Fibroblast of peridontal ligament (primary cell): ENCODE measurements at regions not wholly inside any gene's neighbourhood (a gene's known extent, or its start where the extent isn't known, plus 50 kb on each side); places are given as distances from the start of the nearest gene placed in this dataset.
A peak's percentile ranks its signal among the peaks of the same experiment; 100 is the strongest.

Source experiments
- DNase-seq: peaks from one replicate; pipeline ENCODE4 v3.0.0-alpha.2; 2010; ENCODE audit errors: extremely low read depth

GRCh38 chr6:154885214-154885613 is 109.9 kb upstream of the TIAM2 start:
- no peak for DNase-seq

GRCh38 chr6:154886016-154886415 is 109.1 kb upstream of the TIAM2 start:
- DNase-seq: no peak

- DNase-seq: no peak
These were observed 108.6 kb upstream of the TIAM2 start for GRCh38 chr6:154886471-154886870.

DNA sequence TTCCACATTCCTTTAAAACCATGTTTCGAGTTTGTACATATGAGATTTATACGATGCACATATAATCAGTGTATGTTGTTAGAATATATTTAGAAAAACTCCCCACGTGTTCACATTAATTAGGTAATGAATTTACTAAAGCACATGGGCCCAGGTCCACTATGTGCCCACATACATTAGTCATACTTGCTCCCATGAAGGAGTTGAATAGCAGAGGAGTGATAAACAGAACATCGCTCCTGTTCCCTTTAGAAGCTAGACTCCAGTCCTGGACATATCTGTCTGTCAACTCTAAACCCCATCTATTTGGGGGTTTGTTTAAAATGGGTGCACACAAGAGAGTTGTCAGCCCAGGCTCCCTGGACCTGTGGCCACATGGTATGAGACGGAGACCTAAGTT is 108.1 kb upstream of the TIAM2 start:
- DNase-seq: no peak

- DNase-seq: no peak
These were observed 106.5 kb upstream of the TIAM2 start for GRCh38 chr6:154888421-154889295.

GRCh38 chr6:154890874-154891273 is 104.2 kb upstream of the TIAM2 start:
- no peak for DNase-seq

DNA sequence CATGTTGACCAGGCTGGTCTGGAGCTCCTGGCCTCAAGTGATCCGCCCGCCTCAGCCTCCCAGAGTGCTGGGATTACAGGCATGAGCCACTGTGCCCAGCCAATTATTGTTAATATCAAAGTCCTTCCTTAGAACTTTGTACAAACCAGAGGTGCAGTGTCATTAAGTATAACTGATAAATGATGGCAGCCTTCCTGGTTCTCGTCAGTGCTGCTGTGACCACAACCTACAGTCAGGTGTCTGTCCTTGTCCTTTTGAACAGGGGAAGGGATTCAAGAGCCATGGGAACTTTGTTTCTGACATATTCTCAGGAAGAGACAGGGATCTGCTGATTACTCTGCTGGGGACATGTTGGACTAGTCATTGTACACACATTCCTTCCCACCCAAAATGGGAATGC is 103.2 kb upstream of the TIAM2 start:
- no peak for DNase-seq

GRCh38 chr6:154893917-154894316 is 101.2 kb upstream of the TIAM2 start:
- DNase-seq: peak; percentile 52

GRCh38 chr6:154894902-154895301 is 100.2 kb upstream of the TIAM2 start:
- no peak for DNase-seq

- no peak for DNase-seq
These were observed 99.3 kb upstream of the TIAM2 start for GRCh38 chr6:154895841-154896240.

GRCh38 chr6:154898821-154899220 is 96.3 kb upstream of the TIAM2 start:
- no peak for DNase-seq

DNA sequence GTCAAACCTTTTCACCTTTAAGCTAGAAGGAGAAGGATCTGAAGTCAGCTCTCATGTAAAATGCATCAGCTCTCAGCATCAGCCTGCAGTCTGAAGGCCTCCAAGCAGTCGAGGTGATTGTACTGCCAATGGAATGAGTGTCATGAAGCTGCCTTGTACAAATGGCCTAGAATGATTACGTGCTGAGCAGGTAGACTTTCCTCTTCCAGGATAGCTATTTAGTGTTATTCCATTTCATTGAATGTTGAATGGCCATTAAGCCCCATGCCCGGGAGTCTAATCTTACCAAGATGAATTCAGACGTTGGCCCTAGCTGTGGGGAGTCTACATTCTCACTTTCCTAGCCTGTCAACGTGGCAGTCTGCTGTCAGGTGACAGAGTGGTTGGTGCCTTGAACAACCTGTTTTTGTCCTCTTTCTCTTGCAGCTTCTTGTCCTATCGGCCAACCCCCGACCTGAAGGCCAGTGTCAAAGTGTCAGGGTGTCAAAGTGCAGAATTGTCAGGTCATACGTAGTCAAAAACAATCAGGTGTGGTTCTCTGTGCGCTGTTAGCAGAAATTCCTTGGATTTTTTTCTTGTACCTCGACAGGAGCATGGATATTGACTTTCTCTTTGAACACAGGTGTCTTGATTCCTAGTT is 95.2 kb upstream of the TIAM2 start:
- no peak for DNase-seq

GRCh38 chr6:154901876-154902552 is 93.1 kb upstream of the TIAM2 start:
- no peak for DNase-seq

GRCh38 chr6:154907291-154907690 is 87.8 kb upstream of the TIAM2 start:
- no peak for DNase-seq

DNA sequence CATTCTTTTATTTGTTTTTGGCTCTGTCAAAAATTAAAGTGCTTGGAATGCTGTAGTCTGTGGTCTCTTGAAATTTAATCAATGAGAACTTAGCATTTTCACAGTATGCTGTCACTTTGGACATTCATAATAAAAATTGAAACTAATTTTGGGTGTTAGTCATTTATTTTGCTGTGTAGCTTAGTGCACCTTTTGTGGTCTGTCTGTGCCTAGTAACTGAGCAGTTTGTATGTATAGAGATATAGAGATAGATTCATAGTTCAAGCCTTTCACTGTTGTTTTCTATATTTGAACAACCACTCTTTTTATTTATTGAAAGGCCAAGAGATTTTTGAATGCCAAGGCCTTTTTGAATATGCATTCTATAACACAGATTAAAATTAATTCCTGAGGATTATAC is 86.4 kb upstream of the TIAM2 start:
- DNase-seq: no peak

GRCh38 chr6:154909311-154909710 is 85.8 kb upstream of the TIAM2 start:
- no peak for DNase-seq

DNA sequence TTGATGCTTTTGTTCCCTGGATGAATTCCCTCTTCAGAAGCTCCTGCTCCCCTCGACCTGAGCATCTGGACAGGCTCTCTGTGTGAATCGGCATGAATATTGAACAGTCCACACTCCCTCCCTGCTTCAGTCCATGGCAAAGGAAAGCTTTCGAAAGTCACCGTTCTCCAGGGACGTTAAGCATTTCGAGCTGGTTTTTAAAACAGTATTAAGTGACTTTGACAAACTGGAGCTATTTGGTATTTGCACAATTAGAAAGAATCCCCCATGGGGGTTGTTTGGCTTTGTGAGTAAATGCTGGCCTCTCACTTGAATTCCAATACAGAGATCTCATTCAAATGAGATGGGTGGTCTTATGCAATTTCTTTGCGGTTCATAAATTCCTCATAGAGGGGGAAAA is 85.3 kb upstream of the TIAM2 start:
- peak; percentile 63 for DNase-seq

DNA sequence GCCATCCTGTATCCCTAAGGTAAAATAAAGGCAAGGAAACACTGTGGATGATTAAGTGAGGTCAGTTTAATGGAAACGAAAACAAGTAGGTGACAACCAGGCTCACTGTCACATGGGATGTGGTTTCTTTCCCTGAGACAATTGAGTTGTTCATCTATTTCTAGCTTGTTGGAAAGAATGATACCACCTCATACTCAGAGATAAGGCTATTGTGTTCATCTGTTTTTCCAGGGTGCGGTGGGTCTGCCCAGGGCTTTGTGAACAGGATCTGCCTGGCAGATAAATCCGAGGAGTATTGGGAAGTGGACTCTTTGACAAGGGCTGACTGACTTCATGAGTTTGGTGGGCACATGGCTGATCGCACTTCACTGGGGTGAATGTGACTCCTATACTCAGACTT is 80.8 kb upstream of the TIAM2 start:
- DNase-seq: no peak

DNA sequence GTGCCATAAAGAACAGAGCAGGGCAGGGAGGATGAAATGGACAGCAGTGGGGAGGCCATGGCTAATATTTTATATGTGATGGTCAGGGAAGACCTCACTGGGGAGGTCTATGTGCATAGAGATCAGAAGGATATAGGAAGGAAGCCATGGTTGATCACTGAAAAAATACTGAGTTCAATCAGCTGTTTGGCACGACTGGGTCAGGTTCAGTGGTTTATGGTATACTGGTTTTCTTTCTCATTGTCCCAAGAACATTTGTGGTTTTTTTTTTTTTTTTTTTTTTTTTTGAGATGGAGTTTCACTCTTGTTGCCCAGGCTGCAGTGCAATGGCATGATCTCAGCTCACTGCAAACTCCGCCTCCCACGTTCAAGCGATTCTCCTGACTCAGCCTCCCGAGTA is 78.3 kb upstream of the TIAM2 start:
- DNase-seq: no peak

DNA sequence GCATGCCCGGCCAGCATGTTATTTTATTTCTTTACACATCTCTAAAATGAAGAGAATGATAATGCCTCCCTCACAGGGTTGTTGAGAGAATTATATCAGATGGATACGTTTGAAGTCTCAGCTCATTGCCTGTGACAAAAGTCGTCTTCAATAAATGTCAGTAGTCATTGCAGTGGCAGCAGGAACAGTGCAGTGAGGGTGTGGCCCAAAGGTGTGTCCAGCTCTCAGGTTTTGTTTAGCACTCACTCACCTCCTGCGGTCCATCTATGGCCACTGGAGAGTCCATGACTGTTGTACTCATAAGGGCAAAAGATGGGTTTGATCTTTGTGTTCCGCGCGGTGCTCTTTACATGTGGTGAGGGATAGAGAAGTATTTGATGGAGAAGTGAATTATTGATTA is 77.2 kb upstream of the TIAM2 start:
- no peak for DNase-seq

GRCh38 chr6:154919806-154920205 is 75.3 kb upstream of the TIAM2 start:
- no peak for DNase-seq

DNA sequence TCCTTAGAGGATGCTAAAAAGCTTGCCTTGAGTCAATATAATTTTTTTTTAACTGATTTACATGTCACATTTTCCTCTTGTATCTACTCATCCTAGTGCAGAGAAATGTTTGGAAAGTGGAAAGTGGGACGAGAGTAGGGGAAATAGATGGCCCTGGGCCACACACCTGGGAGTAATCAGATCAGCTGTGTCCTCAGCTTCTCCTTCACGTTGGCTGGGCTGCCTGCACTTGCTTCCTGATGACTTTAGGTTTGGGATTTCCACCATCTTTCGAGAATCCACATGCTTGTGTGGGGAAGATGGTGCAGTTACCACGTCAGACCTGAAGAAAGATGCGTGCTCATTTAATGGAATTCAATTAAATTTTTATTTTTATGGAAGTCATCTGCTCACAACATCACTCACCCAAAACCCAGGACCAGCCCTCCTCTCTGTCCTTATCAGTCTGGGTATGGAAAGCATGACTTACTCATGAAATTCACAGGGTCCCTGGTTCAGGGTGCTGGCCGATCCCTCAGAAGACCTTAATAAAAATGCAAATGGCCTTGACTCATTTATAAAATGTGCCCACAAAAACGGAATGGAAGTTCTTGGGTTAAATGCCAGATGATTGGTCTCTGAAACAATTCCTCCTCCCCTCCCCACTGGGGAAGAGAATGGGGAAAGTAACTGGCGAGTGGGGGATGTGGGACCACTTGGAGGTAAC is 74.5 kb upstream of the TIAM2 start:
- no peak for DNase-seq
